ENCODE measurements at regions not wholly inside any gene's neighbourhood (a gene's known extent, or its start where the extent isn't known, plus 50 kb on each side); places are given as distances from the start of the nearest gene placed in this dataset.

- no peak for DNase-seq (ENCODE audit: extremely low read depth, low read depth)
Observed at GRCh38 chr3:67318162-67318561, 320.1 kb downstream of the KBTBD8 start.

GRCh38 chr3:67324554-67324953, 326.4 kb downstream of the KBTBD8 start:
- no peak for DNase-seq (ENCODE audit: extremely low read depth, low read depth)
- H3K4me3 ChIP-seq (replicated peaks; ENCODE audit: low read depth, low read length) = no peak overlapping the region
- TF ChIP-seq CTCF (IDR thresholded peaks at IDR 0.05; ENCODE audit: low read depth, low read length, missing control alignments) = no peak

More at GRCh38 chr3:67318162-67318561, 320.1 kb downstream of the KBTBD8 start:
- no peak overlapping the region for H3K4me3 ChIP-seq (replicated peaks; ENCODE audit: low read depth, low read length)
- no peak for TF ChIP-seq CTCF (IDR thresholded peaks at IDR 0.05; ENCODE audit: low read depth, low read length, missing control alignments)
